SW 1271 (cell line): ENCODE measurements at regions not wholly inside any gene's neighbourhood (a gene's known extent, or its start where the extent isn't known, plus 50 kb on each side); places are given as distances from the start of the nearest gene placed in this dataset.

Experiments
- DNase-seq, 2 experiments: peaks; one replicate each; lab custom pipeline; 2025; lab: John Stamatoyannopoulos, UW

GRCh38 chr6:132096245-132096644, 145.1 kb upstream of the CCN2 start:
- DNase-seq, result no peak

GRCh38 chr6:132089173-132089572, 138.0 kb upstream of the CCN2 start:
- no peak for DNase-seq

GRCh38 chr6:132088150-132088549, 137.0 kb upstream of the CCN2 start:
- DNase-seq, result no peak

DNA sequence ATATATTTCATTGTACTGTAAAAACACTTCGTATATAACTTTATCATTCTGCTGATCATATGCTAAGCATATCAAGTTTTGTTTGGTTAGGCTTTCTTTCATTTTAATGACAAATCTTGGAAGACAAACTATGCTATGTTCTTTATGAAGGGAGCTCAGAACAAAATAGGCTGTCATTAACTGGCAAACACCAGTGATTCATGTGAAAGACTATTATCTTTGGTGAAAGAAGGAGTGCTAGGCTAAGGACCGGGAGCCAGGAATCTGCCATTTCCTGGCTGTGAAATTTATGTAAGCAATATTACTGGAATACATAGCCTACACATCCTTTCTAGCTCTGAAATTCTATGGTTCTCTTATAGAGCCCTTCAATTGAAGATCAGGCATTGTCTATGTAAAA, 136.2 kb upstream of the CCN2 start:
- DNase-seq, result no peak

- DNase-seq, result no peak
Measured at GRCh38 chr6:132085731-132086130, 134.6 kb upstream of the CCN2 start.

DNA sequence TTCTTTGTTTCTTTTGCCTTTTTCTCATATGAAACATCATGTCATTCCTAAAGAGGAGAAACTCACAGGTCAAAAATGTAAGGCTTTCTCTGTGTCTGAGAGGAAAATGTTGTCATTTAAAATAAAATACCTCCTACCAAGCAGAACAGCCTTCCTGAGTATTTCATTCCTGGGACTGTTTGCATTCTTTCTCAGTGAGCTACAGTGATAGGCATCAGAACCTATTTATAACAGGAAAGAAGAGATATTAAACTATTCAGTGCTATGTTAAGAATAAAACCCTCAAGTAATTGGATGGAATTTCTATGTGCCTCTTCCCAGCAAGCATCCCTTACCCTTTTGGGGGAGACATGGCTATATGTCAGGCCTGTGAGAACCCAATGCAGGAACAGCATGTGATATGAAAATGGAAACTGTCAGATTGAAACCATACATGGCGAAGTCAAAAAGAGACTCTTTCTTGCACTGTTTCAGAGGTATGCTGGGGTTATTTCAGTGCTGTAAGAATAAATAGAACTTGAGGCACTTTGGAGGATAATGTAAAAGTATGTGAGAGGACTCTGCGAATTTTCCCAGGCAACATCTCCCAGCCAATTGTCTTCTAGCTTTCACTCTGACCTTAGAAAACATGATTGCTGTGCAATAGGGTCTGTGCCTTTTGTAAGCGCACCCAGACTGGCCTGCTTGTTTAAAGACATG, 133.8 kb upstream of the CCN2 start:
- peak; percentile 32 to 69 for DNase-seq

GRCh38 chr6:132082421-132082820, 131.2 kb upstream of the CCN2 start:
- DNase-seq, result no peak

- DNase-seq, result no peak
Measured at GRCh38 chr6:132081338-132081737, 130.2 kb upstream of the CCN2 start.

DNA sequence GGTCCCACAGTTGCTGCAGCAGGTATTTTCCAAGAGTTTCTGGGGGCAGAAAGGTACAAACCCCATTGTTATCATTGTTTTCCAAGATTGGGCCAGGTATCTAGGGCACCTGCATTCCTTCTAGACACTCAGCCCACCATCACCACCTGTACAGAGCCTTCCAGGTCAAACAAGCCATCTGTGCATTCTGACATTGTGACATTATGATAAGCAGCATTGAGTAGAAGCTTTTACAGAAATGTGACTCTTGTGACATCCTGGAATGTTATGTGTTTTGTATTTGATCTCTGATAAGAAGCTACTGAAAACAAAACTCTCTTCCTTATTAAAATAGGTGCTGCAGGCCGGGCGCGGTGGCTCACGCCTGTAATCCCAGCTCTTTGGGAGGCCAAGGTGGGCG, 128.1 kb upstream of the CCN2 start:
- DNase-seq, result no peak

DNA sequence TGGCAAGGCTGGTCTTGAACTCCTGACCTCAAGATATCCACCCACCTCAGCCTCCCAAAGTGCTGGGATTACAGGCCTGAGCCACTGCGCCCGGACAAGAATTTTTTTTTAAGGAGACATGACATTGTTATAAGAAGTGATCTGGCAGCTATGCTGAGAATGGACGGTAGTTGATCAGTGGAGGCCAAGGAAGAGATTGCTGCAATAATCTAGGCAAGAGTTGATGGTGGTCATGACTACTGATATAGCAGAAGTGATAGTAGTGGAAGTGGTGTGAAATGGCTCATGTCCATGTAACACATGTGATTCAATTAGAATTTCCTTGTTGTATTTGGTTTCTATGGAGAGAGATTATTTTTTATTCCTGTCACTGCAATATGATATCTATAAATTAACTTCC, 125.3 kb upstream of the CCN2 start:
- DNase-seq, result no peak

DNA sequence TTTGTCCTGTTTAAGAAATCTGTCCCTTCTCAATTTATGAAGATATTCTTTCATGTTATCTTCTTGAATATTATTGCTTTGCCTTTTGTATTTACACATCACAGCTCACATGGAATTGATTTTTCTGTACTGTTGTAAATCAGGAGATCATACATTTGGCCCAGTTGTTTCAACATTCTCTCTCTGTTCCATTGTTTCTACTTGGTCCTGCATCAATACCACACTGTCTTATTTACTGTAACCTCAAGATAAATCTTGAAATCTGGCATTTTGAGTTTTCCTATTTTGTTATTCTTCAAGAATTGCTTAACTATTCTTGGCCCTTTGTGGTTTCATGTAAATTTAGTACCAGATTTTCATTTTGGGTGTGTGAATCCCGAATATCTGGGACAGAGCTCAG, 121.7 kb upstream of the CCN2 start:
- no peak for DNase-seq

GRCh38 chr6:132072271-132072670, 121.1 kb upstream of the CCN2 start:
- DNase-seq, result no peak

- DNase-seq, result no peak
Measured at GRCh38 chr6:132070356-132070755, 119.2 kb upstream of the CCN2 start.

GRCh38 chr6:132068766-132069165, 117.6 kb upstream of the CCN2 start:
- no peak for DNase-seq

GRCh38 chr6:132067286-132067685, 116.1 kb upstream of the CCN2 start:
- no peak for DNase-seq

DNA sequence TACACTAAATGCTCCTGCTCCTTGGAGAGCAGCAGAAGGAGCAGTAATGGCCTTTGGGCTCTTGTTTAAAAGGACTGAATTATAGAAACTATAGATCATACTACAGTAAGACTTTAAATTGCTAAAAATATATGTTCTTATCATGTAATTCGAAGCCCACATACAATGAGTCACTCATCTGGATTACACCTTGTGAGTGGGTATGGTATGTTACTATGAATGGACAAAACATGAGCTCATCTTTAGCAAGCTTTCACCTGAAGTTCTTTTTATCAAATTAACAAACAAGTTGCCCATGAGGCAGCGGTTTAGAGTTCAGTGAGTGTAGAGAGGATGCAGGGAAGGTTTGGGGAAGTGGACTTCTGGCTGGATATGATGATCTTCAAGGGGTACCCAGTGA, 114.4 kb upstream of the CCN2 start:
- no peak for DNase-seq

DNA sequence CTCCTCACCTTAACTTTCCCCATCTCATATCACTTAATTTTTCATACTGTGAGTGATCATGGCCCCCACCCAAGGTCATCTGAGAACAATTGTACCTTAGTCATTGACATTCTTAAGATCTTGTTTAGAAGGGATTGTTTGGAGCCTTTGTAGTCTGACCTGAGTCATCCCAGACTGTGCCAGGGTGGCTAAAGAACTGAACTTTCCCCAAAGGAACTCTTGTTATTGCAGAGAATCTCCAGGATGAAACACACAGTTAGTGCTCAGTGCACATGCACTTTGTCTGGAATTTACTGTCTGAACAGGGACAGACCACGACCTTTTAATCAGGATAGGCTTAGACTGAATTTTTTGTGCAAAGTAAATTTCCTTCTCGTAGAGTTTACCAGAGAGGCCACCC, 112.6 kb upstream of the CCN2 start:
- DNase-seq, result peak in 1 of 2 experiments; percentile 50

DNA sequence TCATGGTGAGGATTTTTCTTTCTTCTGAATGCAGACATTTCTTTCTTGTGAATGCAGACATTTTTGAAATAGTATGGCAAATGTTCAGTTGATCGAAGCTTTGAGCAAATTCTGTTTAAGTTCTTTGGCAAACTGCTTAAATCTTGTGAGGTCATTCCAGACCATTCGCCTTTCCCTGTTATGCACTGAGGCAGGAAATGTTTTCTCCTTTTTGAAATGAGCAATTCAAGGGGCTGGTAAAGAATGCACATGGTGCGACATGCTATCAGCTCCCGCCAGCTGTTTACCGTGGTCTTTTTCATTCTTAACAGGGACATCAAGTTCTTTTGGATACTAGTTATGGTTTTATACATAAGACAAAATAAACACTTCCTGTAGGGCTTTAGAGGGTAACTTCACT, 112.0 kb upstream of the CCN2 start:
- DNase-seq, result no peak

- DNase-seq, result no peak
Measured at GRCh38 chr6:132062626-132063025, 111.5 kb upstream of the CCN2 start.

GRCh38 chr6:132061381-132061780, 110.2 kb upstream of the CCN2 start:
- DNase-seq, result no peak

DNA sequence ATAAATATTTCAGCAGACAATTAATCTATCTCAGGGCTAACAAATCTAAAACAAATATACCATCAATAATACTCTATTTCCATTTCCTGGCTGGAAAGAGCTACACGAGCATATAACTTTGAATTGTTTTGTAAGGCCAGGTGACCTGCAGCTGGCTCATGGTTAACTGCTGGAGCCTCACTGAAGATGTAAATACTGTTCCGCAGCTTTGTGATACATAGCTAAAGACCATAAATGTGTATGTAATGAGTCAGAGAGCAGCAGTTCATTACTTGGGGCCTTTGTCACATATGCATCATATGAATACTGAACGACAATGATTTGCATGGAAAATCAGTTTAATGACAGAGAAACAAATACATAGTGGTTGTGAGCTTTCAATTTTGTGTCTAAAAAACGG, 109.4 kb upstream of the CCN2 start:
- no peak for DNase-seq

- DNase-seq, result no peak
Measured at GRCh38 chr6:132058975-132059374, 107.8 kb upstream of the CCN2 start.

DNA sequence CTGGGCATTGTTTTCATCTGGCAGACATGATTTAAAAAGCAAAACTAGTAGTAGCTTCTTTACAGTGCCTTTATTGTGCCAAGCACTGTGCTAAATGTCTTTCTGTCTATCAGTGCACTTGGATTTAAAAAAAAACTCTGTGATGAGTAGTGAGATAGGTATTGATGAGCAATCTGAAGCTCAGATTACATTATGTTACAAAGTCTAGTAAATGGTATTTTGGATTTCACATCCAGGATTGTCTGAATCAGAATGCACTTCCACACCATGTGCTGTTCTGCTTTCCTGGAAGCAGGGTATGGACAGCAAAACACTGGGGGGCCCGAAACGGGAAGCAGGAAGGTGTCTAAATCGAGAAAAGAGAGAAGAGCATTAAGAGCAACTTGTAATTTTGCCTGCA, 103.4 kb upstream of the CCN2 start:
- DNase-seq, result peak in 1 of 2 experiments; percentile 6

GRCh38 chr6:132053511-132053910, 102.3 kb upstream of the CCN2 start:
- no peak for DNase-seq

DNA sequence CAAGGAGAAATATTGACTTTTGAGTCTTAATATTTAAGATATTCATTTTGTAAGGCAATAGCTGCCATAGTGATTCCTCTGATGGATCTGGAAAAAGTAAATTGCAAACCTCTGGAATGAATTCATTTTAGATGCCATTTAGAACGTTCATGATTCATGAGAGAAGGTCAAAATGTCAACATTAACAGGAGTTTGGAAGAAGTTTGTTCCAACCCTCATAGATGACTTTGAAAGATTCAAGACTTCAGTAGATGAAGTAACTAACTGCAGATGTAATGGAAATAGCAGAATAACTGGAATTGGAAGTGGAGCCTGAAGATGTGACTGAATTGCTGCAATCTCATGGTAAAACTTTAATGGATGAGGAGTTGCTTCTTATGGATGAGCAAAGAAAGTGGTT, 100.9 kb upstream of the CCN2 start:
- no peak for DNase-seq
